ENCODE measurements at regions not wholly inside any gene's neighbourhood (a gene's known extent, or its start where the extent isn't known, plus 50 kb on each side); places are given as distances from the start of the nearest gene placed in this dataset.

- no peak for TF ChIP-seq CTCF (IDR thresholded peaks at IDR 0.05 in 8 of 11, conservative IDR thresholded peaks at IDR 0.05 in 3 of 11)
- no peak for TF ChIP-seq POLR2A (IDR thresholded peaks at IDR 0.05)
Observed at GRCh38 chr4:179165000-179165738, 1722.9 kb upstream of the AGA start.
